Smooth muscle cell (in vitro differentiated cells): ENCODE measurements at regions not wholly inside any gene's neighbourhood (a gene's known extent, or its start where the extent isn't known, plus 50 kb on each side); places are given as distances from the start of the nearest gene placed in this dataset.

Experiments
- DNase-seq: peaks from one replicate; lab custom pipeline; 2025; ENCODE audit not compliant: unreplicated experiment; lab: John Stamatoyannopoulos, UW
- H2AFZ ChIP-seq: fragments of 200-600 bp; sonication (generic); 2 replicates; pipeline ENCODE4 v1.6.0; 2016; ENCODE audit warnings: antibody characterized with exemption, low read depth, mild to moderate bottlenecking
- H3F3A ChIP-seq: fragments of 200-600 bp; sonication (generic); 2 replicates; pipeline ENCODE4 v1.6.0; 2017; ENCODE audit warnings: antibody characterized with exemption, low read depth
- H3K27ac ChIP-seq: fragments of 200-600 bp; sonication (generic); 2 replicates; pipeline ENCODE4 v1.5.1; 2016; ENCODE audit warnings: low read depth, mild to moderate bottlenecking
- H3K27me3 ChIP-seq: fragments of 200-600 bp; sonication (generic); 2 replicates; pipeline ENCODE4 v1.6.1; 2016; ENCODE audit warnings: low read depth, mild to moderate bottlenecking
- H3K36me3 ChIP-seq: fragments of 200-600 bp; sonication (generic); 2 replicates; pipeline ENCODE4 v1.5.1; 2016; ENCODE audit warnings: low read depth
- H3K4me1 ChIP-seq: fragments of 200-600 bp; sonication (generic); 2 replicates; pipeline ENCODE4 v1.5.1; 2016; ENCODE audit warnings: low read depth
- H3K4me2 ChIP-seq: fragments of 200-600 bp; sonication (generic); 2 replicates; pipeline ENCODE4 v1.6.0; 2016; ENCODE audit warnings: mild to moderate bottlenecking
- H3K4me3 ChIP-seq: fragments of 200-600 bp; sonication (generic); 2 replicates; pipeline ENCODE4 v1.5.1; 2016; ENCODE audit warnings: mild to moderate bottlenecking
- H3K79me2 ChIP-seq: fragments of 200-600 bp; sonication (generic); 2 replicates; pipeline ENCODE4 v1.6.0; 2016; ENCODE audit warnings: low read depth, mild to moderate bottlenecking
- H3K9ac ChIP-seq: fragments of 200-600 bp; sonication (generic); 2 replicates; pipeline ENCODE4 v1.6.0; 2016; ENCODE audit warnings: low read depth
- H3K9me3 ChIP-seq: fragments of 200-600 bp; sonication (generic); replicated peaks from 2 replicates; pipeline ENCODE4 v1.5.1; 2016; ENCODE audit warnings: low read depth
- H4K20me1 ChIP-seq: fragments of 200-600 bp; sonication (generic); 2 replicates; pipeline ENCODE4 v1.6.0; 2016; ENCODE audit warnings: low read depth
- WGBS: methylation state at CpG from one replicate; pipeline ENCODE4 v1.1.7; 2016; ENCODE audit warnings: low lambda C conversion rate; 5-methylcytosine and 5-hydroxymethylcytosine counted together
- TF ChIP-seq, protein P1 (sequence below): fragments of 200-600 bp; sonication (generic); IDR thresholded peaks from 2 replicates; pipeline ENCODE4 v1.5.1; 2017; ENCODE audit warnings: borderline replicate concordance, mild to moderate bottlenecking, antibody characterized with exemption; ENCODE audit not compliant: insufficient read depth, poor library complexity, severe bottlenecking

DNA sequence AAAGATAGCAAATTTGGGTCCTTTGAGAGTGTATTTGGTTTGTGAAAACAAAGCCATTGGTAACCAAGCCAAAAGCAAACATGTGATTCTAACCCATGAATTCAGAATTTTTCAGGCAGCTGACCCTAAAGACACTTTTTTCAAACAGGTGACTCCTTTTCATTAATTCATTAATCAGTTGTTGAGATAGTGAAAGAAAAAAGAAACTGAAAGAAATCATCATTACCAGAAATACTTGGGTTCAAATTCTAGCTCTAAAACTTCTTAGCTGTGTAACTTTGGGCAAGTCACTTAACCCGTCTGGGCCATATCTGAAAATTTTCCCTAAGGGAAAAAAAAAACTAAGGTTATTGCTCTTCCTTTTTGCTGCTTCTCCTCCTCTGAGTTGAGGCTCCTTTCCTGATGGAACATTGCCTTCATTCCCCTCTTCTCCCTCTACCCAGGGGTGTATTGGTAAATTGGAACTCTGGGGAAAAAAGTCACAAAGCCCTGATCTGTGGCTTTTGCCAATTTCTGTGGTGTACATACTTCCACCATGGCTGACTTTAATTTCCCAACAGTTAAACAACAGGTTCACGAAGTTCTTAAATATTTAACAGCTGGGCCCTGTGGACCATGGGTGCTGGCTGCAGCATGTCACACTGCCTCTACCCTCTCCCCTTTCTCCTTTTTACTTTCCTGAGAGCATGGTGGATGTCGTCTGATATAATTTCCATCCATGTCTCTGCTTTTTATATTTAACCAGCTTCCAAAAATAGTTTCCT lies 120.3 kb downstream of the ASB7 start:
- Histone ChIP-seq H3K79me2 (no peaks in the 10 kb centered on the region), H2AFZ (no peak overlapping the region), H3F3A (peaks cover 3% of the 10 kb centered on the region), H3K4me2 (peak overlapping the region; percentile 79), H3K4me1 (no peaks in the 10 kb centered on the region), H3K27ac (peak overlapping the region; percentile 100), H3K9me3 (no peaks in the 10 kb centered on the region), H4K20me1 (no peaks in the 10 kb centered on the region), H3K9ac (peak overlapping the region; percentile 96), H3K36me3 (no peaks in the 10 kb centered on the region), H3K4me3 (no peak overlapping the region), H3K27me3 (no peaks in the 10 kb centered on the region)
- no peak for DNase-seq
- WGBS = 65% methylated on average over 3 of the region's 3 CpGs
- TF ChIP-seq, protein P1, sequence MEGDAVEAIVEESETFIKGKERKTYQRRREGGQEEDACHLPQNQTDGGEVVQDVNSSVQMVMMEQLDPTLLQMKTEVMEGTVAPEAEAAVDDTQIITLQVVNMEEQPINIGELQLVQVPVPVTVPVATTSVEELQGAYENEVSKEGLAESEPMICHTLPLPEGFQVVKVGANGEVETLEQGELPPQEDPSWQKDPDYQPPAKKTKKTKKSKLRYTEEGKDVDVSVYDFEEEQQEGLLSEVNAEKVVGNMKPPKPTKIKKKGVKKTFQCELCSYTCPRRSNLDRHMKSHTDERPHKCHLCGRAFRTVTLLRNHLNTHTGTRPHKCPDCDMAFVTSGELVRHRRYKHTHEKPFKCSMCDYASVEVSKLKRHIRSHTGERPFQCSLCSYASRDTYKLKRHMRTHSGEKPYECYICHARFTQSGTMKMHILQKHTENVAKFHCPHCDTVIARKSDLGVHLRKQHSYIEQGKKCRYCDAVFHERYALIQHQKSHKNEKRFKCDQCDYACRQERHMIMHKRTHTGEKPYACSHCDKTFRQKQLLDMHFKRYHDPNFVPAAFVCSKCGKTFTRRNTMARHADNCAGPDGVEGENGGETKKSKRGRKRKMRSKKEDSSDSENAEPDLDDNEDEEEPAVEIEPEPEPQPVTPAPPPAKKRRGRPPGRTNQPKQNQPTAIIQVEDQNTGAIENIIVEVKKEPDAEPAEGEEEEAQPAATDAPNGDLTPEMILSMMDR = no peak

DNA sequence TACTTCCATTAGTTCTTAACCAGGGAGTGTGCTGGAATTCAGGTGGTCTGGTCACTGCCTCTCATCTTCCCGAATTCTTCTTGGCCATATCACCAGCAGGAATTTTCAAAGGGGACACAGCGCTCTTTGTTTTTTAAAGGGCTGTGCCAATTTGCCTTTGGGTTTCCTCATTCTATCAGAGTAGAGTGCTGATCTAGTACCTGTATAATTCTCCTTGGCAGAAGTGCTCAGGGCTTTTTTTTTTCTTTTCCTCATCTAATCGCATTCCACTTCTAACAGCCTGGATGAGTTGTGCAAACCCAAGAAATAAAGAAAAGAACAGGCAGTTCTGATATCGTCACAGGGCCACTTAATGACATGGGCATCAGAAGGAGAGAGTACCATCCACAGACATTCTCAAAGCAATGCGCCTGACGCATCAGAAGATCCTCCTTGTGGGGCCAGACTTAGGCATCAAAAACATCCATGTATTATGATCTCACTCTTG lies 121.0 kb downstream of the ASB7 start:
- no peak for DNase-seq
- no peaks in the 10 kb centered on the region for H3K4me1 ChIP-seq
- WGBS = 77% methylated on average over 6 of the region's 6 CpGs
- TF ChIP-seq, protein P1 = no peak
- peaks cover 3% of the 10 kb centered on the region for H3F3A ChIP-seq
- no peaks in the 10 kb centered on the region for H3K79me2 ChIP-seq
- peak overlapping the region; percentile 100 for H3K27ac ChIP-seq
- H3K36me3 ChIP-seq = no peaks in the 10 kb centered on the region
- no peak overlapping the region for H2AFZ ChIP-seq
- H4K20me1 ChIP-seq = no peaks in the 10 kb centered on the region
- no peaks in the 10 kb centered on the region for H3K9me3 ChIP-seq
- H3K4me2 ChIP-seq = peak overlapping the region; percentile 79
- no peak overlapping the region for H3K4me3 ChIP-seq
- H3K9ac ChIP-seq = peak overlapping the region; percentile 96
- H3K27me3 ChIP-seq = no peaks in the 10 kb centered on the region

DNA sequence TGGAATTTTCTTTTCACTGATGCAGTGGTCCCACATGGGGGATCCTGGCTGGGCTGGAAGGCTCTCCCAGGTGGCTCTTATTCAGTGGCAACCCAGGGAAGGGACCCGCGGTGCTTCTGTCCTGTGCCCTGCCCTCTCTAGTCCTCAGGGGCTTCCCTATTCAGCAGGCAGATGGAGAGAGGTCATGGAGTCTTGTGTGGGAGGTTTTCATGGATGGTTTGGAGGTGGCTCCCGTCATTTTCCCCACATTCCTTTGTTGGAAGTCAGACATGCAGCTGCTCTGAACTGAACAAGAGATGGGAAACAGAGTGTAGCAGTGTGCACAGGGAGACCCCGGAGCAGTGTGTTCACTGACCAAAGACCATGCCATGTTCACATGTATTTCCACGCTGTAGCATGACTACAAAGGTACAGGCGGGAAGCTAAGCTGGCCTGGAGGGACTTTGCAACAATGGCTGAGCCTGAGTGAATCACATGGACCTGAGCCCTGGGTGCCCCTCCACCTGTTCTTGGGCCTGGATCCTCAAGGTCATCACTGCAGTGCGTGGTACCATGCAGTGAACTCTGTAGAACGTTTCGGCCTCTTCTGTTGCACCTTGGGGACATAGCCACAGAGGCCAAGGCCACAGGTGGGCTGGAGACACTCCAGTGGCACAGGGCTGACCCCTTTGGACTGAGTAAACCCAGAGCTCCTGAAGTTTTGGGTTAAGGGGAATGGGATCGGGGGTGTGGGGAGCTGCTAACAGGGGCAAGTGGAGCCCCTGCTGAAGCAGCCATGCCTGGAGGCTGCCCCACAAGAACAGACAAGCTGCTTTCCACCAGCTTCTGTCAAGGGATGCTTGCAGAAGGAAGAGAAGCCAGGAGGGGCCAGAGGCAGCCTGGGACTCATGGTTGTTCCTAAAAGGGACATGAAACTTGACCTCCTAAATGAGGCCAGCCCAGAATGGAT lies 123.0 kb downstream of the ASB7 start:
- no peak overlapping the region for H2AFZ ChIP-seq
- WGBS = 76% methylated on average over 10 of the region's 10 CpGs
- peaks cover 3% of the 10 kb centered on the region for H3F3A ChIP-seq
- no peak for DNase-seq
- H3K4me1 ChIP-seq = no peaks in the 10 kb centered on the region
- no peaks in the 10 kb centered on the region for H3K36me3 ChIP-seq
- H3K9me3 ChIP-seq = no peaks in the 10 kb centered on the region
- no peaks in the 10 kb centered on the region for H4K20me1 ChIP-seq
- H3K27ac ChIP-seq = peak overlapping the region; percentile 77
- peak overlapping the region; percentile 32 for H3K4me2 ChIP-seq
- TF ChIP-seq, protein P1 = no peak
- peak overlapping the region; percentile 46 for H3K9ac ChIP-seq
- H3K4me3 ChIP-seq = no peak overlapping the region
- H3K79me2 ChIP-seq = no peaks in the 10 kb centered on the region
- no peaks in the 10 kb centered on the region for H3K27me3 ChIP-seq
